Parathyroid adenoma (tissue), 2 donors: ENCODE measurements at regions not wholly inside any gene's neighbourhood (a gene's known extent, or its start where the extent isn't known, plus 50 kb on each side); places are given as distances from the start of the nearest gene placed in this dataset.

Experiments used
- H2AFZ ChIP-seq: fragments of 300-600 bp; sonication (generic); one replicate; pipeline ENCODE4 v1.7.0; 2017; ENCODE audit warnings: antibody characterized with exemption, mild to moderate bottlenecking
- H3K27ac ChIP-seq: fragments of 300-600 bp; sonication (generic); one replicate; pipeline ENCODE4 v1.7.0; 2017
- H3K27me3 ChIP-seq: fragments of 300-600 bp; sonication (generic); one replicate; pipeline ENCODE4 v1.7.0; 2017; ENCODE audit warnings: low read length; ENCODE audit not compliant: control insufficient read depth, insufficient read depth
- H3K36me3 ChIP-seq: fragments of 300-600 bp; sonication (generic); one replicate; pipeline ENCODE4 v1.7.0; 2017; ENCODE audit warnings: low read length; ENCODE audit not compliant: control insufficient read depth, insufficient read depth
- H3K4me1 ChIP-seq: fragments of 300-600 bp; sonication (generic); one replicate; pipeline ENCODE4 v1.7.0; 2017; ENCODE audit warnings: control low read depth
- H3K4me2 ChIP-seq: fragments of 300-600 bp; sonication (generic); one replicate; pipeline ENCODE4 v1.7.0; 2017; ENCODE audit warnings: low read length
- H3K4me3 ChIP-seq: fragments of 300-600 bp; sonication (generic); one replicate; pipeline ENCODE4 v1.7.0; 2017; ENCODE audit warnings: low read depth, low read length
- H3K79me2 ChIP-seq: fragments of 300-600 bp; sonication (generic); one replicate; pipeline ENCODE4 v1.7.0; 2017; ENCODE audit warnings: control low read depth
- H3K9ac ChIP-seq: fragments of 300-600 bp; sonication (generic); one replicate; pipeline ENCODE4 v1.7.0; 2017; ENCODE audit warnings: mild to moderate bottlenecking
- H3K9me3 ChIP-seq: fragments of 300-600 bp; sonication (generic); one replicate; pipeline ENCODE4 v1.7.0; 2017; ENCODE audit warnings: low read length; ENCODE audit not compliant: control insufficient read depth
- TF ChIP-seq, protein P1 (sequence below): fragments of 300-600 bp; sonication (generic); IDR thresholded peaks from one replicate; pipeline ENCODE4 v1.7.0; 2017; ENCODE audit warnings: antibody characterized with exemption, mild to moderate bottlenecking
- donor health status: primary hyperparathyroidism.

DNA sequence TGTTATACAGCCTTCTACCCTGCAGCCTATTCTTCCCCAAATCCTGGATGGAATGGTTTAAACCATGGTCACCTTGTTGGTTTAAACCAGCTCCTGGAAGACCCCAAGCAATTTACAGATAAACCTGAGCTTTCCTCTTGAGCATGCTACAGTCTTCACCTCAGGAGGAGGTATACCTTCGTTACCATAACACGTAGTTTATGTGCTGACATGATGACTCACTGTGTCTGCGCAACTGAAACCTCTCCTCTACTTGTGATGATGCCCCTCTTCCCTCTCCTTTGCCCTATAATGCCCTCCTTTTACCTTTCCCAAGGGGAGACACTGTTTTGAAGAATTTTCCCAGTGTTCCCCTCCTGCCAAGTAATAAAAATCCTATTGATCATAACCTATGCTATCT, 457.3 kb upstream of the RGS18 start:
- H2AFZ ChIP-seq, result no peak overlapping the region
- H3K27me3 ChIP-seq, result no peaks in the 10 kb centered on the region
- H3K79me2 ChIP-seq, result no peaks in the 10 kb centered on the region
- no peaks in the 10 kb centered on the region for H3K36me3 ChIP-seq
- no peak overlapping the region for H3K4me3 ChIP-seq
- no peak overlapping the region for H3K4me2 ChIP-seq
- no peak overlapping the region for H3K27ac ChIP-seq
- TF ChIP-seq, protein P1, sequence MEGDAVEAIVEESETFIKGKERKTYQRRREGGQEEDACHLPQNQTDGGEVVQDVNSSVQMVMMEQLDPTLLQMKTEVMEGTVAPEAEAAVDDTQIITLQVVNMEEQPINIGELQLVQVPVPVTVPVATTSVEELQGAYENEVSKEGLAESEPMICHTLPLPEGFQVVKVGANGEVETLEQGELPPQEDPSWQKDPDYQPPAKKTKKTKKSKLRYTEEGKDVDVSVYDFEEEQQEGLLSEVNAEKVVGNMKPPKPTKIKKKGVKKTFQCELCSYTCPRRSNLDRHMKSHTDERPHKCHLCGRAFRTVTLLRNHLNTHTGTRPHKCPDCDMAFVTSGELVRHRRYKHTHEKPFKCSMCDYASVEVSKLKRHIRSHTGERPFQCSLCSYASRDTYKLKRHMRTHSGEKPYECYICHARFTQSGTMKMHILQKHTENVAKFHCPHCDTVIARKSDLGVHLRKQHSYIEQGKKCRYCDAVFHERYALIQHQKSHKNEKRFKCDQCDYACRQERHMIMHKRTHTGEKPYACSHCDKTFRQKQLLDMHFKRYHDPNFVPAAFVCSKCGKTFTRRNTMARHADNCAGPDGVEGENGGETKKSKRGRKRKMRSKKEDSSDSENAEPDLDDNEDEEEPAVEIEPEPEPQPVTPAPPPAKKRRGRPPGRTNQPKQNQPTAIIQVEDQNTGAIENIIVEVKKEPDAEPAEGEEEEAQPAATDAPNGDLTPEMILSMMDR, result no peak
- no peaks in the 10 kb centered on the region for H3K4me1 ChIP-seq
- no peaks in the 10 kb centered on the region for H3K9me3 ChIP-seq
- no peak overlapping the region for H3K9ac ChIP-seq

DNA sequence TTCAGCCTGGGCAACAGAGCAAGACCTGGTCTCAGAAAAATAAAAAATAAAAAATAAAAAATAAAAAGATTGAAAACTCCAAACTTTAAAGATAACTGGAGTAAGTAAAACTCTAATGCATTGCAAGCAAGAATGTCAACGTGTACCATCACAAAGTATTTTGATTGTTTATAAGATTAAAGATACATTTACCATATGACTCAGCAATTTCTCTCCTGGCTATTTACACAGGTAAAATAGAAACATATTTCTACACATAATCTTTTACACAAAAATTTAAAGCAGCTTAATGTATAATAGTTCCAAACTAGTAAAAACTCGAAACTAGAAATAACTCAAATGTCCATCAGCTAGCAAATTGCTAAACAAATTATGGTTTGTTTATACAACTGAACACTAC, 456.1 kb upstream of the RGS18 start:
- H3K27me3 ChIP-seq, result no peaks in the 10 kb centered on the region
- H3K4me2 ChIP-seq, result no peak overlapping the region
- H3K9me3 ChIP-seq, result no peaks in the 10 kb centered on the region
- no peaks in the 10 kb centered on the region for H3K36me3 ChIP-seq
- H2AFZ ChIP-seq, result no peak overlapping the region
- H3K4me3 ChIP-seq, result no peak overlapping the region
- TF ChIP-seq, protein P1, result no peak
- H3K27ac ChIP-seq, result no peak overlapping the region
- H3K9ac ChIP-seq, result no peak overlapping the region
- no peaks in the 10 kb centered on the region for H3K79me2 ChIP-seq
- H3K4me1 ChIP-seq, result no peaks in the 10 kb centered on the region

DNA sequence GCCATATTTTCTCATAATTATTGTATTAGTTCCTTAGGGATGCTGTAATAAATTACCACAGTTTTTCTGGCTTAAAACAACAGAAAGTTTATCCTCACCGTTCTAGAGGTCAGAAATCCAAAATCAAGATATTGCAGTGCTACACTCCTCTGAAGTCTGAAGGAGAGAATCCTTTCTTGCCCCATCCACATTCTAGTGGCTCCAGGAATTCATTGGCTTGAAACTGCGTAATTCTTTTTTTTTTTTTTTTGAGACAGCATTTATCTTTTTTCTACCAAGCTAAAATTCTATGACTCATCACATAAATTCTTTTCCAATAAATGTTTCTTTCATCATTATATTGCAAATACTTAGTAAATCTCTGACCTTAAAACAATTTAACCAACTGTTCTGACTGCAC, 451.0 kb upstream of the RGS18 start:
- Histone ChIP-seq H3K9ac (no peak overlapping the region), H3K4me3 (no peak overlapping the region), H3K79me2 (no peaks in the 10 kb centered on the region), H3K27ac (no peak overlapping the region), H3K9me3 (no peaks in the 10 kb centered on the region), H3K4me1 (no peaks in the 10 kb centered on the region), H3K36me3 (no peaks in the 10 kb centered on the region), H3K4me2 (no peak overlapping the region), H3K27me3 (no peaks in the 10 kb centered on the region), H2AFZ (no peak overlapping the region)
- TF ChIP-seq, protein P1, result no peak

- Histone ChIP-seq H3K9me3 (no peaks in the 10 kb centered on the region), H3K4me2 (peak overlapping the region; percentile 7), H2AFZ (no peak overlapping the region), H3K79me2 (no peaks in the 10 kb centered on the region), H3K27me3 (no peaks in the 10 kb centered on the region), H3K27ac (no peak overlapping the region), H3K4me3 (no peak overlapping the region), H3K9ac (no peak overlapping the region), H3K36me3 (no peaks in the 10 kb centered on the region), H3K4me1 (no peaks in the 10 kb centered on the region)
- TF ChIP-seq, protein P1, result no peak
Measured at GRCh38 chr1:191709215-191709614, 449.0 kb upstream of the RGS18 start.

DNA sequence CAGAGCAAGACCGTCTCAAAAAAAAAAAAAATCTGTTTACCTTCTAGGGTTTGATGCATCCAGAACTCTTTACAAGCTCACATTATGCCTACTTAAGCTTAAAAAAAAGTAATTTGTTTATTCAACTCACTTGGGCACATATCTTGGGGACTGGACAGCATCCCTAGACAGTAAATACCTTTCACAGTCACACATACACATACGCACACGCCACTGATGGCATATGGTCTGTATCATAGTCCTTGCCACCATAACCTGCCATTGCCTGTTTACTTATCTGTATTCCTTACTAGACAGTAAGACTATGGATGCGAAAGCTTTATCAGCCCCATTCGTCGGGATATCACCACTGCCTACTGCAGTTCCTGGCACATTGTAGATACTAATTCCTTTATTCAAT, 446.3 kb upstream of the RGS18 start:
- H3K9ac ChIP-seq, result no peak overlapping the region
- H3K36me3 ChIP-seq, result no peaks in the 10 kb centered on the region
- TF ChIP-seq, protein P1, result no peak
- no peaks in the 10 kb centered on the region for H3K4me1 ChIP-seq
- H3K27me3 ChIP-seq, result no peaks in the 10 kb centered on the region
- no peaks in the 10 kb centered on the region for H3K9me3 ChIP-seq
- no peak overlapping the region for H3K4me2 ChIP-seq
- H3K4me3 ChIP-seq, result no peak overlapping the region
- H2AFZ ChIP-seq, result no peak overlapping the region
- no peaks in the 10 kb centered on the region for H3K79me2 ChIP-seq
- no peak overlapping the region for H3K27ac ChIP-seq
